Naive thymus-derived CD4-positive, alpha-beta T cell (primary cell): ENCODE measurements at regions not wholly inside any gene's neighbourhood (a gene's known extent, or its start where the extent isn't known, plus 50 kb on each side); places are given as distances from the start of the nearest gene placed in this dataset.

ENCODE experiments used
- ATAC-seq: fragments of 150-1000 bp; cut with Tn5 transposase; 2 replicates; pipeline ENCODE4 v1.10.0; 2021; ENCODE audit warnings: mild to moderate bottlenecking, moderate library complexity
- CTCF ChIA-PET: fragments of 350-600 bp; sonication (Branson Sonifier 250); formaldehyde crosslinking; loops from one replicate; lab custom pipeline; 2021; ENCODE audit warnings: antibody characterized with exemption; lab: Charles Lee
- POLR2A ChIA-PET: fragments of 350-600 bp; sonication (Branson Sonifier 250); formaldehyde crosslinking; loops from one replicate; lab custom pipeline; 2021; ENCODE audit warnings: antibody characterized with exemption, inconsistent platforms; lab: Charles Lee
- DNase-seq, 9 donors: peaks; one replicate each; pipeline versions ENCODE4 v3.0.0 to v3.0.0-alpha.2; 2020 to 2022; ENCODE audit warnings: mixed read lengths in 1 of 9
- H3K27ac ChIP-seq: one replicate; pipeline ENCODE4 v1.7.0; 2013; ENCODE audit warnings: mild to moderate bottlenecking, low read depth, low read length, moderate library complexity
- H3K27me3 ChIP-seq, 2 donors: one replicate each; pipeline ENCODE4 v1.7.0; 2013; ENCODE audit warnings: low read length in 2 of 2, mild to moderate bottlenecking in 2 of 2, moderate library complexity in 2 of 2; ENCODE audit not compliant: control insufficient read depth in 2 of 2, insufficient read depth in 2 of 2
- H3K36me3 ChIP-seq, 3 experiments: 1 replicate in 2 of 3; 2 replicates in 1 of 3; pipeline ENCODE4 v1.7.0; 2013; ENCODE audit warnings: low read length in 3 of 3, mild to moderate bottlenecking in 3 of 3, moderate library complexity in 1 of 3; ENCODE audit not compliant: insufficient read depth in 3 of 3, control insufficient read depth in 2 of 3
- H3K4me1 ChIP-seq, 2 donors: one replicate each; pipeline ENCODE4 v1.7.0; 2013; ENCODE audit warnings: low read length in 2 of 2, mild to moderate bottlenecking in 2 of 2, moderate library complexity in 1 of 2; ENCODE audit not compliant: control insufficient read depth in 2 of 2, insufficient read depth in 2 of 2
- H3K4me3 ChIP-seq: 2 replicates; pipeline ENCODE4 v1.7.0; 2013; ENCODE audit warnings: mild to moderate bottlenecking, low read length
- H3K9me3 ChIP-seq, 3 experiments: 1 replicate in 2 of 3; 2 replicates in 1 of 3; pipeline ENCODE4 v1.7.0; 2013; ENCODE audit warnings: low read length in 3 of 3; ENCODE audit not compliant: control insufficient read depth in 2 of 3
- H3K27ac Mint-ChIP-seq, 9 donors: one replicate each; pipeline ENCODE4 v1.8.0; 2020 to 2022; ENCODE audit warnings: mixed read lengths in 9 of 9, mild to moderate bottlenecking in 8 of 9, moderate library complexity in 5 of 9, inconsistent platforms in 2 of 9
- H3K27me3 Mint-ChIP-seq, 5 donors: one replicate each; pipeline ENCODE4 v1.8.0; 2021 to 2022; ENCODE audit warnings: mixed read lengths in 5 of 5, mild to moderate bottlenecking in 1 of 5
- H3K36me3 Mint-ChIP-seq, 5 donors: one replicate each; pipeline ENCODE4 v1.8.0; 2020 to 2022; ENCODE audit warnings: mixed read lengths in 5 of 5, mild to moderate bottlenecking in 3 of 5, inconsistent platforms in 1 of 5
- H3K4me1 Mint-ChIP-seq, 7 donors: one replicate each; pipeline ENCODE4 v1.8.0; 2020 to 2022; ENCODE audit warnings: mixed read lengths in 7 of 7, mild to moderate bottlenecking in 3 of 7, inconsistent platforms in 1 of 7
- H3K4me3 Mint-ChIP-seq, 10 donors: one replicate each; pipeline ENCODE4 v1.8.0; 2020 to 2022; ENCODE audit warnings: mild to moderate bottlenecking in 10 of 10, mixed read lengths in 10 of 10, moderate library complexity in 6 of 10, inconsistent platforms in 2 of 10
- H3K9me3 Mint-ChIP-seq, 11 donors: one replicate each; pipeline ENCODE4 v1.8.0; 2020 to 2022; ENCODE audit warnings: mixed read lengths in 11 of 11, mild to moderate bottlenecking in 4 of 11, inconsistent platforms in 1 of 11, moderate library complexity in 1 of 11
- intact Hi-C, 2 donors: fragments of 100-400 bp; cut with micrococcal nuclease; formaldehyde crosslinking; loops; one replicate each; pipeline ENCODE4 v1.15.1; 2023

DNA sequence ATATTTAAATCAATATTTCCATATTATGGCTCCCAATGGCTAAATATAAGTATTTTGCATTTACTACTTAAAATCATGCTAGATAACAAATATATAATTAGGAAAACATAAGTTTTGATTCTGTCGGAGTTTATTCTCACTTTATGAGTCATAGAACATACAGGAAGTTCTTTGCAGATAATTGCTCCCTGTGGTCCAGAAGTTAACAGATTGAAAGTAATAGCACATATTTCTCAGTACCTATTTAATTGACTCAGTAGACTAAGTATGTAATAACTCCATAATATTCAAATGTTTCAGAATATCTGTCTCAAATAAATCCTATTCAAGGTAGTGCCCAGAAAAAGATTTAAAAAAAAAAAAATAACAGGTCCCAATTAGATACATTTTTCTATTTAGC lies 806.0 kb upstream of the ATXN7L3B start:
- intact Hi-C loops: no loop called here
- no peaks in the 10 kb centered on the region for H3K36me3 ChIP-seq
- H3K4me1 ChIP-seq: no peaks in the 10 kb centered on the region
- H3K4me3 Mint-ChIP-seq: no peak overlapping the region
- peaks cover 0 to 4% (median 1%) of the 10 kb centered on the region in 11 donors for H3K9me3 Mint-ChIP-seq
- no peaks in the 10 kb centered on the region for H3K27me3 ChIP-seq
- no peak for DNase-seq
- no peak for ATAC-seq
- H3K4me3 ChIP-seq: no peak overlapping the region
- no peaks in the 10 kb centered on the region for H3K27me3 Mint-ChIP-seq
- no peaks in the 10 kb centered on the region for H3K4me1 Mint-ChIP-seq
- H3K36me3 Mint-ChIP-seq: no peaks in the 10 kb centered on the region
- no peaks in the 10 kb centered on the region for H3K9me3 ChIP-seq
- H3K27ac ChIP-seq: no peak overlapping the region
- ChIA-PET CTCF (no interaction called here), POLR2A (no interaction called here)
- no peak overlapping the region for H3K27ac Mint-ChIP-seq

DNA sequence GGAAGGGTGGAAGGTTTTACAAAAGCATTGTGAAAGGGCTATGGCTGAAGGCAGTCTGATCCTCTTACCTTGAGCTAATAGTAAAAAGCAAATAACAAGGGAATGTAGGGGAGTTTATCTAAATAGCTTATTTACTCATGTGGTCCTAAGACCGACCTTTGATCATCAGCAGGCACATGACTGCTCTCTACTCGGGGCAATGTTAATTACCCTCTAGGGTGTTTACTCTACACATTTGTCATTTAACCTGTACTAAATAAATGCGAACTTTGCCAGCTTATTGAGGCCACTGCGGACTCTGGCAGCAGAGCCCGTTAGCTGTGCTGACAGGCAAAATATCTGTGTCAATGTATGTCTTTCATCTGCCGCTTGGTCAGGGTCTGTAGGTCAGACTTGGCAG lies 768.3 kb upstream of the ATXN7L3B start:
- Histone ChIP-seq H3K27me3 (no peaks in the 10 kb centered on the region), H3K4me1 (no peaks in the 10 kb centered on the region), H3K27ac (no peak overlapping the region), H3K9me3 (no peaks in the 10 kb centered on the region), H3K36me3 (no peaks in the 10 kb centered on the region), H3K4me3 (no peak overlapping the region)
- Mint-ChIP-seq H3K4me1 (no peaks in the 10 kb centered on the region), H3K36me3 (no peaks in the 10 kb centered on the region), H3K27me3 (no peaks in the 10 kb centered on the region), H3K27ac (no peak overlapping the region), H3K9me3 (peaks cover 0 to 8% (median 3%) of the 10 kb centered on the region in 11 donors), H3K4me3 (no peak overlapping the region)
- ChIA-PET POLR2A (no interaction called here), CTCF (no interaction called here)
- intact Hi-C loops: no loop called here
- no peak for ATAC-seq
- DNase-seq: no peak

DNA sequence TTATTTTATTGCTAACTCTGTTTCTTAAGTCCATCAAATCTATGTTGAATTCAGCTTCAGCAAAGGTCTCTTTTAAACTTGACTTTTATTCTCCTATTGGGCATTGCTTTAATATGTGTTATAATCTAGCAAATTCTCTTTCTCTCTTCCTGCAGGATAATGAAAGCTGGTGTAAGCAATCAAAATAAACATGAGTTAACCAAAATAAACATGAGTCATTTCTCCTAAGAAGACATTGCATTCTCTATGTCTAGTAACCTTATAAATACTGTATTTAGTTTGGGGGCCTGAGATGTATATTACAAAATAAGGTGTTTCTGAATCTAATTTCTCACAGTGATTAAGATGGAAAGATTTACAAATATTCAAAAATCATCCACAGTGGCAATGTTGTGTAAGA lies 739.1 kb upstream of the ATXN7L3B start:
- Mint-ChIP-seq H3K36me3 (peaks cover 0 to 3% (median 0%) of the 10 kb centered on the region in 5 donors), H3K4me1 (no peaks in the 10 kb centered on the region), H3K9me3 (peaks cover 2 to 27% (median 15%) of the 10 kb centered on the region in 11 donors), H3K27ac (no peak overlapping the region), H3K4me3 (no peak overlapping the region), H3K27me3 (no peaks in the 10 kb centered on the region)
- Histone ChIP-seq H3K4me3 (no peak overlapping the region), H3K27ac (no peak overlapping the region), H3K27me3 (no peaks in the 10 kb centered on the region), H3K36me3 (no peaks in the 10 kb centered on the region), H3K9me3 (peaks cover 0 to 11% (median 0%) of the 10 kb centered on the region in 3 experiments), H3K4me1 (no peaks in the 10 kb centered on the region)
- ATAC-seq (no peak), DNase-seq (no peak)
- intact Hi-C loops: no loop called here
- POLR2A ChIA-PET: no interaction called here
- CTCF ChIA-PET: no interaction called here

DNA sequence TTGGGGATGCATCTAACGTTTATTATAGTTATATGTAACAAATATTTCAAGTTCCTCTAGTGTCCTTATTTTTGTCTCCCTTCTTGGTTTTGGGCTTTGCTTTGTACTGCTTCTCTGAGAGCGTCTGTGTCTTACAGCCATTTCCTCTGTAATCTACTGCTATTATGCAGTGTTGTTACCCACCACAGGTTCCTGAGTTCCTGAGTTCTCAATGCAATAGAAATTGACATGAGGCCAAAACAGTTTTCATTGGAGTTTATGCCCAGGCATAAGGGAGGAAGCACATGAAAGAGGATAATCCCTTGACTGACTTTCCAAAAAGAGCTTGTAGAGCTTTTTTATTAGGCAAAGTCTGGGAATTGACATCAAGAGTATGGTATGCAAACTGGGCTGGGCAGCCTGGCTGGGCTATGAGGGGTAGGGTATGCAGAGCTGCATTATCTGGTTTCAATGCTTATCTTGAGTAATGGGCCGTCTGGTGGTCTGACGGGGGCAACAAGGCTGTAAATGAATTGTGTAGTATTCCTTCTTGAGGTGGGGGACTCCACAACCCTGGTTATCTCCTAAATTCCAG lies 722.5 kb upstream of the ATXN7L3B start:
- Mint-ChIP-seq H3K27me3 (no peaks in the 10 kb centered on the region), H3K9me3 (peaks cover 0 to 10% (median 0%) of the 10 kb centered on the region in 11 donors), H3K36me3 (no peaks in the 10 kb centered on the region), H3K27ac (no peak overlapping the region), H3K4me1 (no peaks in the 10 kb centered on the region), H3K4me3 (no peak overlapping the region)
- POLR2A ChIA-PET: no interaction called here
- no peak for ATAC-seq
- intact Hi-C loops: no loop called here
- H3K36me3 ChIP-seq: no peaks in the 10 kb centered on the region
- H3K9me3 ChIP-seq: no peaks in the 10 kb centered on the region
- DNase-seq: no peak
- no peak overlapping the region for H3K4me3 ChIP-seq
- H3K4me1 ChIP-seq: no peaks in the 10 kb centered on the region
- CTCF ChIA-PET: no interaction called here
- no peak overlapping the region for H3K27ac ChIP-seq
- no peaks in the 10 kb centered on the region for H3K27me3 ChIP-seq

- ChIA-PET POLR2A (no interaction called here), CTCF (no interaction called here)
- no peak for ATAC-seq
- H3K27ac ChIP-seq: no peak overlapping the region
- DNase-seq: no peak
- Mint-ChIP-seq H3K36me3 (no peaks in the 10 kb centered on the region), H3K27me3 (no peaks in the 10 kb centered on the region), H3K27ac (no peak overlapping the region), H3K9me3 (peaks cover 0 to 17% (median 3%) of the 10 kb centered on the region in 11 donors), H3K4me1 (no peaks in the 10 kb centered on the region), H3K4me3 (no peak overlapping the region)
- H3K4me1 ChIP-seq: no peaks in the 10 kb centered on the region
- H3K27me3 ChIP-seq: no peaks in the 10 kb centered on the region
- intact Hi-C loops: no loop called here
- no peak overlapping the region for H3K4me3 ChIP-seq
- H3K36me3 ChIP-seq: no peaks in the 10 kb centered on the region
- no peaks in the 10 kb centered on the region for H3K9me3 ChIP-seq
Observed at GRCh38 chr12:73817161-73817560, 720.5 kb upstream of the ATXN7L3B start.

- Histone ChIP-seq H3K4me1 (no peaks in the 10 kb centered on the region), H3K9me3 (no peaks in the 10 kb centered on the region), H3K36me3 (no peaks in the 10 kb centered on the region), H3K4me3 (no peak overlapping the region), H3K27me3 (no peaks in the 10 kb centered on the region), H3K27ac (no peak overlapping the region)
- CTCF ChIA-PET: no interaction called here
- Mint-ChIP-seq H3K36me3 (no peaks in the 10 kb centered on the region), H3K4me1 (no peaks in the 10 kb centered on the region), H3K4me3 (no peak overlapping the region), H3K9me3 (peaks cover 0 to 12% (median 4%) of the 10 kb centered on the region in 11 donors), H3K27ac (no peak overlapping the region), H3K27me3 (no peaks in the 10 kb centered on the region)
- POLR2A ChIA-PET: no interaction called here
- DNase-seq: no peak
- no peak for ATAC-seq
- intact Hi-C loops: loop anchor here in 1 of 2 donors (10.0 kb wide), 1 partner anchor 1621 kb away; no protein-coding TSS in a partner anchor
Observed at GRCh38 chr12:73833746-73834145, 703.9 kb upstream of the ATXN7L3B start.

DNA sequence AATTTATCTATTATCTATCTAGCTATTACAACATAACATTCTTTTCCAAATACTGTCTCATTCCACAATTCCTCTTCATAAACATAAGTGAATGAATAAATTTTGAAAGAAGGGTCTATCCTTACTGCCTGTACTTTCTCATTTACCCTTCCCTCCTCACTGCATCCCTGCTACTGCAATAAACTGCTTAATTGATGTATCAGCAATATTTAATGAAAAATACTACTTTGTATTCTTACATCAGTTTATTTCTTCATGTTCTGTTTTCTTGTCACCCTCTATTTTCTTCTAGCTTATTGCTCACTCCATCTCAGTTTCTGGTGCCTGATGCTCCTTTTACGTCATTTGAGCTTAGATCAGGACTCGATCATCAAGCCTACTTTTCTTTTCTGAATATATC lies 695.7 kb upstream of the ATXN7L3B start:
- H3K4me3 ChIP-seq: no peak overlapping the region
- ChIA-PET CTCF (interaction anchor here (1.2 kb wide), 1 partner anchor 932 kb away, joined by 3 read pairs; no protein-coding TSS in a partner anchor), POLR2A (no interaction called here)
- Mint-ChIP-seq H3K36me3 (no peaks in the 10 kb centered on the region), H3K4me1 (no peaks in the 10 kb centered on the region), H3K27ac (no peak overlapping the region), H3K9me3 (peaks cover 0 to 9% (median 0%) of the 10 kb centered on the region in 11 donors), H3K4me3 (no peak overlapping the region), H3K27me3 (no peaks in the 10 kb centered on the region)
- intact Hi-C loops: no loop called here
- no peak overlapping the region for H3K27ac ChIP-seq
- no peak for ATAC-seq
- H3K36me3 ChIP-seq: no peaks in the 10 kb centered on the region
- no peak for DNase-seq
- H3K9me3 ChIP-seq: no peaks in the 10 kb centered on the region
- no peaks in the 10 kb centered on the region for H3K27me3 ChIP-seq
- no peaks in the 10 kb centered on the region for H3K4me1 ChIP-seq
